Stomach (tissue), 8 donors: ENCODE measurements at regions not wholly inside any gene's neighbourhood (a gene's known extent, or its start where the extent isn't known, plus 50 kb on each side); places are given as distances from the start of the nearest gene placed in this dataset.

Experiments used
- DNase-seq, 2 donors: peaks; one replicate each; pipeline versions ENCODE4 v3.0.0 to v3.0.0-alpha.2; 2013 to 2019
- H3K27ac ChIP-seq, 5 donors: fragments of 200-600 bp in 4 of 5; sonication (generic) in 4 of 5; one replicate each; pipeline ENCODE4 v1.5.1; 2013 to 2019; ENCODE audit warnings: mild to moderate bottlenecking in 1 of 5, moderate library complexity in 1 of 5
- H3K27me3 ChIP-seq, 3 donors: fragments of 200-600 bp; sonication (generic); one replicate each; pipeline ENCODE4 v1.5.1; 2017 to 2019; ENCODE audit warnings: mixed run types in 1 of 3
- H3K36me3 ChIP-seq, 4 donors: fragments of 200-600 bp; sonication (generic); 1 replicate in 3 of 4; 2 replicates in 1 of 4; pipeline ENCODE4 v1.5.1; 2016 to 2019
- H3K4me1 ChIP-seq, 4 donors: fragments of 200-600 bp; sonication (generic); one replicate each; pipeline ENCODE4 v1.5.1; 2016 to 2019
- H3K4me3 ChIP-seq, 4 donors: fragments of 200-600 bp; sonication (generic) in 3 of 4; one replicate each; pipeline ENCODE4 v1.5.1; 2016 to 2019; ENCODE audit warnings: mild to moderate bottlenecking in 1 of 4
- H3K9me3 ChIP-seq, 4 donors: fragments of 200-600 bp; sonication (generic); one replicate each; pipeline ENCODE4 v1.5.1; 2016 to 2019
- CTCF ChIP-seq, 7 experiments: fragments of 450-650 bp in 4 of 7; fragments of 200-600 bp in 3 of 7; sonication (generic) in 3 of 7; IDR thresholded peaks; one replicate each; pipeline ENCODE4 v1.5.1; 2016 to 2019; ENCODE audit warnings: antibody characterized with exemption in 7 of 7, control low read depth in 2 of 7, mild to moderate bottlenecking in 1 of 7
- EP300 ChIP-seq: sonication (generic); formaldehyde crosslinking; IDR thresholded peaks from one replicate; pipeline ENCODE4 v1.6.1; 2017; ENCODE audit warnings: antibody characterized with exemption
- POLR2A ChIP-seq, 4 donors: fragments of 450-650 bp; IDR thresholded peaks; one replicate each; pipeline ENCODE4 v1.6.1; 2016; ENCODE audit warnings: antibody characterized with exemption in 4 of 4, control low read depth in 2 of 4, mild to moderate bottlenecking in 1 of 4, moderate library complexity in 1 of 4
- POLR2AphosphoS5 ChIP-seq, 3 donors: sonication (generic); formaldehyde crosslinking; IDR thresholded peaks; one replicate each; pipeline ENCODE4 v1.6.1; 2016; ENCODE audit warnings: antibody characterized with exemption in 3 of 3
- WGBS, 5 donors: extraction: QIAGEN DNeasy Blood & Tissue Kit in 3 of 5; methylation state at CpG; one replicate each; pipeline versions ENCODE4 v1.1.5 to v1.1.7; 2013 to 2018; 5-methylcytosine and 5-hydroxymethylcytosine counted together
- intact Hi-C: fragments of 100-400 bp; cut with DNase I; formaldehyde crosslinking; loops from one replicate; pipeline ENCODE4 v1.15.1; 2023; ENCODE audit warnings: low total_unique reads
- donor health status: healthy with polysubstance abuse.
- donor health status: Bipolar disorder and iron deficiency.
- donor health status: healthy.

GRCh38 chr10:88032566-88032965, 169.1 kb downstream of the PTEN start:
- no peak for DNase-seq
- 63 to 81% (median 68%) methylated on average over 1 of the region's 1 CpG for WGBS, 5 donors
- H3K27me3 ChIP-seq = no peaks in the 10 kb centered on the region
- H3K27ac ChIP-seq = no peak overlapping the region
- H3K4me3 ChIP-seq = no peak overlapping the region
- peaks cover 0 to 12% (median 4%) of the 10 kb centered on the region in 4 donors for H3K4me1 ChIP-seq
- intact Hi-C loops = no loop called here
- H3K36me3 ChIP-seq = no peaks in the 10 kb centered on the region
- TF ChIP-seq CTCF (IDR thresholded peaks at IDR 0.05) (no peak), POLR2AphosphoS5 (IDR thresholded peaks at IDR 0.05) (no peak), EP300 (no peak), POLR2A (IDR thresholded peaks at IDR 0.05) (no peak)
- no peaks in the 10 kb centered on the region for H3K9me3 ChIP-seq

- 79 to 90% (median 87%) methylated on average over 3 of the region's 3 CpGs for WGBS, 5 donors
- no peak for TF ChIP-seq EP300
- no peak for TF ChIP-seq CTCF (IDR thresholded peaks at IDR 0.05)
- no peak for TF ChIP-seq POLR2AphosphoS5 (IDR thresholded peaks at IDR 0.05)
- TF ChIP-seq POLR2A (IDR thresholded peaks at IDR 0.05) = no peak
- DNase-seq = no peak
- no peaks in the 10 kb centered on the region for H3K9me3 ChIP-seq
- H3K36me3 ChIP-seq = no peaks in the 10 kb centered on the region
- intact Hi-C loops = no loop called here
- no peak overlapping the region for H3K27ac ChIP-seq
- no peak overlapping the region for H3K4me3 ChIP-seq
- H3K4me1 ChIP-seq = peaks cover 0 to 7% (median 2%) of the 10 kb centered on the region in 4 donors
- no peaks in the 10 kb centered on the region for H3K27me3 ChIP-seq
These were observed 170.0 kb downstream of the PTEN start for GRCh38 chr10:88033385-88033784.

GRCh38 chr10:88033793-88034192, 170.4 kb downstream of the PTEN start:
- no peaks in the 10 kb centered on the region for H3K9me3 ChIP-seq
- TF ChIP-seq POLR2AphosphoS5 (IDR thresholded peaks at IDR 0.05) (no peak), POLR2A (IDR thresholded peaks at IDR 0.05) (no peak), EP300 (no peak), CTCF (IDR thresholded peaks at IDR 0.05) (no peak)
- DNase-seq = no peak
- 88 to 98% (median 91%) methylated on average over 4 of the region's 4 CpGs for WGBS, 5 donors
- no peaks in the 10 kb centered on the region for H3K27me3 ChIP-seq
- intact Hi-C loops = no loop called here
- H3K4me1 ChIP-seq = peaks cover 0 to 3% (median 0%) of the 10 kb centered on the region in 4 donors
- H3K36me3 ChIP-seq = no peaks in the 10 kb centered on the region
- H3K4me3 ChIP-seq = no peak overlapping the region
- no peak overlapping the region for H3K27ac ChIP-seq

- no peak for DNase-seq
- no peak overlapping the region for H3K4me3 ChIP-seq
- TF ChIP-seq POLR2A (IDR thresholded peaks at IDR 0.05) = no peak
- TF ChIP-seq EP300 = no peak
- TF ChIP-seq CTCF (IDR thresholded peaks at IDR 0.05) = no peak
- TF ChIP-seq POLR2AphosphoS5 (IDR thresholded peaks at IDR 0.05) = no peak
- 71 to 96% (median 94%) methylated on average over 4 of the region's 4 CpGs for WGBS, 5 donors
- H3K27ac ChIP-seq = no peak overlapping the region
- no peaks in the 10 kb centered on the region for H3K9me3 ChIP-seq
- H3K4me1 ChIP-seq = peaks cover 0 to 10% (median 2%) of the 10 kb centered on the region in 4 donors
- no peaks in the 10 kb centered on the region for H3K36me3 ChIP-seq
- intact Hi-C loops = no loop called here
- no peaks in the 10 kb centered on the region for H3K27me3 ChIP-seq
These were observed 172.7 kb downstream of the PTEN start for GRCh38 chr10:88036126-88036525.
